H1 (cell line): ENCODE measurements at regions not wholly inside any gene's neighbourhood (a gene's known extent, or its start where the extent isn't known, plus 50 kb on each side); places are given as distances from the start of the nearest gene placed in this dataset.

Experiments used
- CTCF ChIA-PET: fragments of 300-600 bp; sonication (Branson Sonifier 250); formaldehyde crosslinking; loops from one replicate; lab custom pipeline; 2021; ENCODE audit not compliant: partially characterized antibody; lab: Charles Lee
- POLR2A ChIA-PET: fragments of 300-600 bp; sonication (Branson Sonifier 250); formaldehyde crosslinking; loops from one replicate; lab custom pipeline; 2021; ENCODE audit warnings: inconsistent platforms; ENCODE audit not compliant: partially characterized antibody; lab: Charles Lee
- DNase-seq, 2 experiments: peaks; one replicate each; pipeline versions ENCODE4 v3.0.0 to v3.0.0-alpha.2; 2010 to 2022; ENCODE audit warnings: low spot score in 2 of 2, low read depth in 1 of 2, mixed read lengths in 1 of 2
- FAIRE-seq: peaks from 2 replicates; lab custom pipeline; 2011; peaks lifted over from hg19 to GRCh38; lab: Jason Lieb, UNC
- H2AFZ ChIP-seq: 2 replicates; pipeline ENCODE4 v1.8.1; 2012; ENCODE audit warnings: low read length, inconsistent platforms
- H2AK5ac ChIP-seq: 2 replicates; pipeline ENCODE4 v1.6.1; 2013; ENCODE audit warnings: low read depth, low read length
- H2BK120ac ChIP-seq: replicated peaks from 2 replicates; pipeline ENCODE3; 2013; ENCODE audit warnings: low read depth, low read length, inconsistent platforms
- H2BK12ac ChIP-seq: 2 replicates; pipeline ENCODE4 v1.6.1; 2013; ENCODE audit warnings: low read depth, low read length
- H2BK15ac ChIP-seq: 2 replicates; pipeline ENCODE4 v1.6.1; 2013; ENCODE audit warnings: low read length
- H2BK20ac ChIP-seq: 2 replicates; pipeline ENCODE4 v1.6.1; 2013; ENCODE audit warnings: low read length
- H2BK5ac ChIP-seq: 2 replicates; pipeline ENCODE4 v1.6.1; 2013; ENCODE audit warnings: low read depth, low read length
- H3K14ac ChIP-seq: 2 replicates; pipeline ENCODE4 v1.6.1; 2013; ENCODE audit warnings: inconsistent platforms; ENCODE audit not compliant: insufficient read length
- H3K18ac ChIP-seq: 2 replicates; pipeline ENCODE4 v1.6.1; 2013; ENCODE audit warnings: low read length; ENCODE audit errors: extremely low read depth
- H3K23ac ChIP-seq: 2 replicates; pipeline ENCODE4 v1.6.1; 2013; ENCODE audit warnings: inconsistent platforms; ENCODE audit not compliant: insufficient read length
- H3K23me2 ChIP-seq: 2 replicates; pipeline ENCODE4 v1.6.1; 2013; ENCODE audit warnings: low read depth, low read length
- H3K27ac ChIP-seq: 2 replicates; pipeline ENCODE4 v1.6.1; 2011; ENCODE audit warnings: low read depth, low read length, inconsistent platforms
- H3K27me3 ChIP-seq, 4 experiments: replicated peaks in 1 of 4; 1 replicate in 1 of 4; 2 replicates in 3 of 4; pipeline versions ENCODE4 v1.6.1 to v1.8.1; 2011 to 2013; ENCODE audit warnings: low read length in 3 of 4, mild to moderate bottlenecking in 3 of 4, inconsistent platforms in 2 of 4, mixed read lengths in 2 of 4, moderate library complexity in 1 of 4; ENCODE audit not compliant: control insufficient read depth in 3 of 4, insufficient read depth in 3 of 4; ENCODE audit errors: extremely low read depth in 1 of 4
- H3K36me3 ChIP-seq, 4 experiments: 2 replicates each; pipeline versions ENCODE4 v1.6.1 to v1.8.1; 2011 to 2013; ENCODE audit warnings: mild to moderate bottlenecking in 4 of 4, low read length in 3 of 4, moderate library complexity in 2 of 4, control low read depth in 1 of 4, inconsistent platforms in 1 of 4; ENCODE audit not compliant: insufficient read depth in 4 of 4, control insufficient read depth in 2 of 4
- H3K4ac ChIP-seq: replicated peaks from 2 replicates; pipeline ENCODE3; 2013; ENCODE audit warnings: low read length, low read depth, mixed read lengths, inconsistent platforms; ENCODE audit not compliant: insufficient read length
- H3K4me1 ChIP-seq, 4 experiments: replicated peaks in 1 of 4; 1 replicate in 1 of 4; 2 replicates in 3 of 4; pipeline versions ENCODE4 v1.6.1 to v1.8.1; 2011 to 2013; ENCODE audit warnings: low read length in 3 of 4, inconsistent platforms in 2 of 4, mixed read lengths in 1 of 4; ENCODE audit not compliant: insufficient read depth in 4 of 4, control insufficient read depth in 3 of 4
- H3K4me2 ChIP-seq, 2 experiments: 2 replicates each; pipeline versions ENCODE4 v1.6.1 to v1.8.1; 2011 to 2013; ENCODE audit warnings: low read depth in 2 of 2, low read length in 2 of 2, control low read depth in 1 of 2, inconsistent platforms in 1 of 2, mild to moderate bottlenecking in 1 of 2; ENCODE audit not compliant: insufficient read depth in 1 of 2
- H3K4me3 ChIP-seq, 4 experiments: fragments of 200-600, 300-600 bp in 1 of 4; sonication (generic), shearing (Covaris generic), sonication (Bioruptor Twin) in 1 of 4; 2 replicates each; pipeline versions ENCODE4 v1.5.1 to v1.8.1; 2011 to 2016; ENCODE audit warnings: low read length in 4 of 4, low read depth in 3 of 4, control low read depth in 2 of 4, inconsistent platforms in 2 of 4, mild to moderate bottlenecking in 2 of 4, mixed read lengths in 1 of 4, moderate library complexity in 1 of 4; ENCODE audit not compliant: insufficient read depth in 2 of 4; ENCODE audit errors: extremely low read depth in 1 of 4
- H3K56ac ChIP-seq: replicated peaks from 2 replicates; pipeline ENCODE3; 2013; ENCODE audit warnings: low read depth, mild to moderate bottlenecking, mixed read lengths, low read length, inconsistent platforms; ENCODE audit not compliant: insufficient read length
- H3K79me1 ChIP-seq: 2 replicates; pipeline ENCODE4 v1.6.1; 2013; ENCODE audit warnings: low read depth, low read length, control low read depth
- H3K79me2 ChIP-seq, 2 experiments: 2 replicates each; pipeline versions ENCODE4 v1.6.1 to v1.8.1; 2012 to 2013; ENCODE audit warnings: low read length in 2 of 2, mild to moderate bottlenecking in 2 of 2, inconsistent platforms in 1 of 2; ENCODE audit not compliant: insufficient read depth in 2 of 2, control insufficient read depth in 1 of 2
- H3K9ac ChIP-seq, 4 experiments: replicated peaks in 1 of 4; 1 replicate in 1 of 4; 2 replicates in 3 of 4; pipeline versions ENCODE4 v1.6.1 to v1.8.1; 2011 to 2013; ENCODE audit warnings: low read depth in 3 of 4, low read length in 3 of 4, control low read depth in 2 of 4, mild to moderate bottlenecking in 2 of 4, moderate library complexity in 2 of 4, inconsistent platforms in 1 of 4; ENCODE audit errors: extremely low read depth in 1 of 4
- H3K9me3 ChIP-seq, 2 experiments: 2 replicates each; pipeline versions ENCODE4 v1.6.1 to v1.8.1; 2012 to 2013; ENCODE audit warnings: mild to moderate bottlenecking in 2 of 2, moderate library complexity in 2 of 2, control low read depth in 1 of 2, inconsistent platforms in 1 of 2, low read depth in 1 of 2, low read length in 1 of 2, mixed read lengths in 1 of 2; ENCODE audit not compliant: insufficient read depth in 2 of 2
- H4K20me1 ChIP-seq, 2 experiments: replicated peaks in 1 of 2; 2 replicates each; pipeline versions ENCODE3 to v1.8.1; 2011 to 2013; ENCODE audit warnings: inconsistent platforms in 2 of 2, low read length in 2 of 2, mild to moderate bottlenecking in 1 of 2; ENCODE audit not compliant: insufficient read depth in 2 of 2, control insufficient read depth in 1 of 2
- H4K5ac ChIP-seq: 2 replicates; pipeline ENCODE4 v1.6.1; 2013; ENCODE audit warnings: low read length, low read depth, mixed read lengths, inconsistent platforms; ENCODE audit not compliant: insufficient read length
- H4K8ac ChIP-seq: 2 replicates; pipeline ENCODE4 v1.8.0; 2013; ENCODE audit warnings: mild to moderate bottlenecking, moderate library complexity, low read length, inconsistent platforms; ENCODE audit not compliant: insufficient read depth; ENCODE audit errors: extremely low read depth
- H4K91ac ChIP-seq: replicated peaks from 2 replicates; pipeline ENCODE3; 2013; ENCODE audit warnings: low read length, mixed read lengths, inconsistent platforms; ENCODE audit not compliant: insufficient read length
- PHF8 ChIP-seq: fragments of 200-600 bp; sonication (generic); conservative IDR thresholded peaks from 2 replicates; pipeline ENCODE4 v1.7.1; 2012; ENCODE audit warnings: low read depth, mild to moderate bottlenecking, inconsistent platforms, low read length, moderate library complexity
- TAF1 ChIP-seq: IDR thresholded peaks from 2 replicates; pipeline ENCODE4 v1.6.1; 2011; ENCODE audit warnings: mild to moderate bottlenecking, low read depth, low read length
- TAF7 ChIP-seq: optimal IDR thresholded peaks from 2 replicates; pipeline ENCODE3; 2011; ENCODE audit warnings: low read depth, mild to moderate bottlenecking, inconsistent platforms, low read length, moderate library complexity, borderline replicate concordance
- USF2 ChIP-seq: IDR thresholded peaks from 2 replicates; pipeline ENCODE4 v1.6.1; 2011; ENCODE audit warnings: low read length, improper control_type of control experiment
- WGBS, 2 experiments: shearing (Covaris generic) in 1 of 2; methylation state at CpG; one replicate each; pipeline versions ENCODE4 v1.1.6 to v1.1.7; 2013 to 2015; ENCODE audit warnings: low lambda C conversion rate in 2 of 2, mixed read lengths in 2 of 2, inconsistent platforms in 1 of 2, low coverage in 1 of 2, missing lambda C conversion rate in 1 of 2; ENCODE audit not compliant: insufficient replicate concordance in 2 of 2, insufficient coverage in 1 of 2, insufficient read length in 1 of 2; ENCODE audit errors: extremely low coverage in 1 of 2, missing lambda C conversion rate in 1 of 2; 5-methylcytosine and 5-hydroxymethylcytosine counted together

- H2BK120ac ChIP-seq, result peak overlapping the region; percentile 10
- H3K27me3 ChIP-seq, result no peaks in the 10 kb centered on the region
- no peaks in the 10 kb centered on the region for H3K23me2 ChIP-seq
- no peak overlapping the region for H3K4me2 ChIP-seq
- peaks cover 0 to 4% of the 10 kb centered on the region in 2 experiments; a peak in 1 of 4 replicates for H3K9me3 ChIP-seq
- TF ChIP-seq USF2, result no peak
- TF ChIP-seq TAF7, result no peak
- TF ChIP-seq PHF8, result no peak
- no peak for TF ChIP-seq TAF1
- CTCF ChIA-PET, result interaction anchor here (0.8 to 1.4 kb wide), 3 partner anchors 13 to 22 kb away, joined by 3 read pairs; no protein-coding TSS in a partner anchor
- WGBS, 2 experiments, result 100% methylated on average over 1 of the region's 1 CpG; no CpG with 5 or more reads in 1 of the 2 experiments
- no peak overlapping the region for H3K4ac ChIP-seq
- no peaks in the 10 kb centered on the region for H3K79me1 ChIP-seq
- no peak overlapping the region for H2BK12ac ChIP-seq
- H4K20me1 ChIP-seq, result no peaks in the 10 kb centered on the region
- no peak overlapping the region for H2BK5ac ChIP-seq
- no peak overlapping the region for H3K27ac ChIP-seq
- H4K5ac ChIP-seq, result no peak overlapping the region
- H3K79me2 ChIP-seq, result no peaks in the 10 kb centered on the region
- no peak overlapping the region for H2BK20ac ChIP-seq
- H3K14ac ChIP-seq, result no peak overlapping the region
- no peak overlapping the region for H3K9ac ChIP-seq
- H2BK15ac ChIP-seq, result no peak overlapping the region
- no peak overlapping the region for H3K18ac ChIP-seq
- no peak overlapping the region for H3K4me3 ChIP-seq
- no peak overlapping the region for H3K56ac ChIP-seq
- no peak for DNase-seq
- H2AFZ ChIP-seq, result peak overlapping the region; percentile 71; the same call in 1 of the 2 replicates
- no peak overlapping the region for H2AK5ac ChIP-seq
- no peaks in the 10 kb centered on the region for H3K36me3 ChIP-seq
- FAIRE-seq, result no peak
- H3K4me1 ChIP-seq, result no peaks in the 10 kb centered on the region
- POLR2A ChIA-PET, result no interaction called here
- H4K91ac ChIP-seq, result no peak overlapping the region
- H3K23ac ChIP-seq, result no peak overlapping the region
- no peak overlapping the region for H4K8ac ChIP-seq
Observed at GRCh38 chr1:239218301-239218700, 168.1 kb upstream of the CHRM3 start.
